Panc1 (cell line): ENCODE measurements at regions not wholly inside any gene's neighbourhood (a gene's known extent, or its start where the extent isn't known, plus 50 kb on each side); places are given as distances from the start of the nearest gene placed in this dataset.
"Not testable (repeated sequence)": the region's sequence is repeated elsewhere in the genome, so short reads cannot be mapped to it uniquely, and the experiment has no call there.

Experiments
- ATAC-seq: fragments of 200-7000 bp; cut with Tn5 transposase; 2 replicates; pipeline ENCODE4 v1.9.1; 2020; ENCODE audit warnings: mild to moderate bottlenecking, moderate library complexity
- BruUV-seq: library from RNA; stranded (reverse); fragments of 400-500 nt; replicated peaks from 2 replicates; lab custom pipeline; 2021; lab: Mats Ljungman, UMichigan
- CTCF ChIA-PET: fragments of 300-600 bp; sonication (Branson Sonifier 250); formaldehyde crosslinking; loops from one replicate; lab custom pipeline; 2022; ENCODE audit warnings: antibody characterized with exemption; lab: Charles Lee
- POLR2A ChIA-PET: fragments of 300-600 bp; sonication (Branson Sonifier 250); formaldehyde crosslinking; loops from one replicate; lab custom pipeline; 2022; ENCODE audit warnings: antibody characterized with exemption; lab: Charles Lee
- DNase-seq: peaks from one replicate; pipeline ENCODE4 v3.0.0-alpha.2; 2010; ENCODE audit warnings: low read depth, low spot score
- H3K27ac ChIP-seq: 2 replicates; pipeline ENCODE4 v1.5.1; 2011; ENCODE audit warnings: mild to moderate bottlenecking, low read length, inconsistent platforms
- H3K27me3 ChIP-seq: fragments of 200-500 bp; sonication (Bioruptor generic); 2 replicates; pipeline ENCODE4 v1.6.0; 2014; ENCODE audit warnings: low read length, inconsistent platforms; ENCODE audit not compliant: control insufficient read depth, insufficient read depth
- H3K36me3 ChIP-seq: fragments of 200-500 bp; sonication (Bioruptor generic); 2 replicates; pipeline ENCODE4 v1.5.1; 2014; ENCODE audit warnings: inconsistent platforms, mild to moderate bottlenecking, low read length, moderate library complexity; ENCODE audit not compliant: control insufficient read depth, insufficient read depth
- H3K4me1 ChIP-seq: 2 replicates; pipeline ENCODE4 v1.5.1; 2011; ENCODE audit warnings: inconsistent platforms, mild to moderate bottlenecking, low read length, moderate library complexity; ENCODE audit not compliant: control insufficient read depth, insufficient read depth
- H3K4me3 ChIP-seq, 2 experiments: 2 replicates each; pipeline ENCODE4 v1.5.1; 2011 to 2012; ENCODE audit warnings: low read depth in 2 of 2, low read length in 2 of 2, mild to moderate bottlenecking in 2 of 2, inconsistent platforms in 1 of 2, moderate library complexity in 1 of 2
- H3K9me3 ChIP-seq: fragments of 200-500 bp; sonication (Bioruptor generic); 2 replicates; pipeline ENCODE4 v1.5.1; 2014; ENCODE audit warnings: low read depth, mild to moderate bottlenecking, inconsistent platforms, low read length, moderate library complexity; ENCODE audit not compliant: control insufficient read depth, insufficient read depth
- POLR2AphosphoS5 ChIP-seq: IDR thresholded peaks from 2 replicates; pipeline ENCODE4 v1.6.1; 2012; ENCODE audit warnings: mild to moderate bottlenecking, low read depth, low read length, moderate library complexity
- SIN3A ChIP-seq: IDR thresholded peaks from 2 replicates; pipeline ENCODE4 v1.6.1; 2012; ENCODE audit warnings: low read depth, mild to moderate bottlenecking, low read length, moderate library complexity, borderline replicate concordance; ENCODE audit not compliant: insufficient read depth
- TCF7L2 ChIP-seq: IDR thresholded peaks from 2 replicates; pipeline ENCODE4 v1.6.1; 2011; ENCODE audit warnings: mild to moderate bottlenecking, low read depth, low read length, inconsistent platforms
- in situ Hi-C: cut with HindIII; loops from 2 replicates; pipeline ENCODE4 v1.10.0; 2016; ENCODE audit warnings: low sequenced_read_pairs, low pct_unique_long_range_greater_than_20kb
- intact Hi-C: fragments of 100-400 bp; cut with micrococcal nuclease; formaldehyde crosslinking; loops from one replicate; pipeline ENCODE4 v1.10.0; 2022; ENCODE audit not compliant: unreplicated experiment
- TF ChIP-seq, protein P1 (sequence below), 2 experiments: IDR thresholded peaks; 2 replicates each; pipeline ENCODE4 v1.6.1; 2011 to 2012; ENCODE audit warnings: low read depth in 2 of 2, control low read depth in 1 of 2, low read length in 1 of 2, mild to moderate bottlenecking in 1 of 2, moderate library complexity in 1 of 2; ENCODE audit not compliant: insufficient read depth in 1 of 2
- TF ChIP-seq, protein P2 (sequence below): fragments of 450-650 bp; IDR thresholded peaks from 2 replicates; pipeline ENCODE4 v1.5.1; 2017; ENCODE audit warnings: mild to moderate bottlenecking

DNA sequence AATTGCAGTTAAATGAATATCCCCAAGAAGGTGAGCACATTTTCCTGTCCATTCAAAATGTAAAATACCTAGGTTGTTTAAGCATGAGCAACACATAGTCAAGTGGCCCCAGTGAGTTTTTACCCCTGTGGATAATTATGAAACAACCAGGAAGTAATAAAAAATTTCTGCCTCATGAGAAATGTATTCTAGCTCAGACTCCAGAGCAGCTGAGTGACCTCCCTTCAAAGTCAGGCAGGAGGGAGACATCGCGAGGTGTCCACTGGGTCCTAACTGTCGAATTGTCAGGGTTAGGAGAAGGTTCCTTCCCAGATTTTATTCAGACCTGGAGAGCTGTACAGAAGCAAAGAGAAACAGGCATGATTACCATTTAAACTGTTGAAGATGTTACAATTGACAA is 416.6 kb upstream of the SMIM21 start:
- BruUV-seq: no TSS peak
- no peaks in the 10 kb centered on the region for H3K9me3 ChIP-seq
- no peak overlapping the region for H3K4me3 ChIP-seq
- ATAC-seq (no peak), DNase-seq (no peak)
- ChIA-PET POLR2A (no interaction called here), CTCF (no interaction called here)
- intact Hi-C loops: no loop called here
- no peaks in the 10 kb centered on the region; the same call in 1 of the 2 replicates for H3K27me3 ChIP-seq
- H3K4me1 ChIP-seq: no peaks in the 10 kb centered on the region
- no peaks in the 10 kb centered on the region for H3K36me3 ChIP-seq
- in situ Hi-C loops: no loop called here
- TF ChIP-seq TCF7L2 (no peak), POLR2AphosphoS5 (no peak), SIN3A (no peak)
- TF ChIP-seq, protein P1, sequence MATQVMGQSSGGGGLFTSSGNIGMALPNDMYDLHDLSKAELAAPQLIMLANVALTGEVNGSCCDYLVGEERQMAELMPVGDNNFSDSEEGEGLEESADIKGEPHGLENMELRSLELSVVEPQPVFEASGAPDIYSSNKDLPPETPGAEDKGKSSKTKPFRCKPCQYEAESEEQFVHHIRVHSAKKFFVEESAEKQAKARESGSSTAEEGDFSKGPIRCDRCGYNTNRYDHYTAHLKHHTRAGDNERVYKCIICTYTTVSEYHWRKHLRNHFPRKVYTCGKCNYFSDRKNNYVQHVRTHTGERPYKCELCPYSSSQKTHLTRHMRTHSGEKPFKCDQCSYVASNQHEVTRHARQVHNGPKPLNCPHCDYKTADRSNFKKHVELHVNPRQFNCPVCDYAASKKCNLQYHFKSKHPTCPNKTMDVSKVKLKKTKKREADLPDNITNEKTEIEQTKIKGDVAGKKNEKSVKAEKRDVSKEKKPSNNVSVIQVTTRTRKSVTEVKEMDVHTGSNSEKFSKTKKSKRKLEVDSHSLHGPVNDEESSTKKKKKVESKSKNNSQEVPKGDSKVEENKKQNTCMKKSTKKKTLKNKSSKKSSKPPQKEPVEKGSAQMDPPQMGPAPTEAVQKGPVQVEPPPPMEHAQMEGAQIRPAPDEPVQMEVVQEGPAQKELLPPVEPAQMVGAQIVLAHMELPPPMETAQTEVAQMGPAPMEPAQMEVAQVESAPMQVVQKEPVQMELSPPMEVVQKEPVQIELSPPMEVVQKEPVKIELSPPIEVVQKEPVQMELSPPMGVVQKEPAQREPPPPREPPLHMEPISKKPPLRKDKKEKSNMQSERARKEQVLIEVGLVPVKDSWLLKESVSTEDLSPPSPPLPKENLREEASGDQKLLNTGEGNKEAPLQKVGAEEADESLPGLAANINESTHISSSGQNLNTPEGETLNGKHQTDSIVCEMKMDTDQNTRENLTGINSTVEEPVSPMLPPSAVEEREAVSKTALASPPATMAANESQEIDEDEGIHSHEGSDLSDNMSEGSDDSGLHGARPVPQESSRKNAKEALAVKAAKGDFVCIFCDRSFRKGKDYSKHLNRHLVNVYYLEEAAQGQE (IDR thresholded peaks at IDR 0.05; ENCODE audit: insufficient read depth in 1 of 2, low read depth in 2 of 2, low read length in 1 of 2): no peak
- TF ChIP-seq, protein P2, sequence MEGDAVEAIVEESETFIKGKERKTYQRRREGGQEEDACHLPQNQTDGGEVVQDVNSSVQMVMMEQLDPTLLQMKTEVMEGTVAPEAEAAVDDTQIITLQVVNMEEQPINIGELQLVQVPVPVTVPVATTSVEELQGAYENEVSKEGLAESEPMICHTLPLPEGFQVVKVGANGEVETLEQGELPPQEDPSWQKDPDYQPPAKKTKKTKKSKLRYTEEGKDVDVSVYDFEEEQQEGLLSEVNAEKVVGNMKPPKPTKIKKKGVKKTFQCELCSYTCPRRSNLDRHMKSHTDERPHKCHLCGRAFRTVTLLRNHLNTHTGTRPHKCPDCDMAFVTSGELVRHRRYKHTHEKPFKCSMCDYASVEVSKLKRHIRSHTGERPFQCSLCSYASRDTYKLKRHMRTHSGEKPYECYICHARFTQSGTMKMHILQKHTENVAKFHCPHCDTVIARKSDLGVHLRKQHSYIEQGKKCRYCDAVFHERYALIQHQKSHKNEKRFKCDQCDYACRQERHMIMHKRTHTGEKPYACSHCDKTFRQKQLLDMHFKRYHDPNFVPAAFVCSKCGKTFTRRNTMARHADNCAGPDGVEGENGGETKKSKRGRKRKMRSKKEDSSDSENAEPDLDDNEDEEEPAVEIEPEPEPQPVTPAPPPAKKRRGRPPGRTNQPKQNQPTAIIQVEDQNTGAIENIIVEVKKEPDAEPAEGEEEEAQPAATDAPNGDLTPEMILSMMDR: no peak
- no peak overlapping the region for H3K27ac ChIP-seq

DNA sequence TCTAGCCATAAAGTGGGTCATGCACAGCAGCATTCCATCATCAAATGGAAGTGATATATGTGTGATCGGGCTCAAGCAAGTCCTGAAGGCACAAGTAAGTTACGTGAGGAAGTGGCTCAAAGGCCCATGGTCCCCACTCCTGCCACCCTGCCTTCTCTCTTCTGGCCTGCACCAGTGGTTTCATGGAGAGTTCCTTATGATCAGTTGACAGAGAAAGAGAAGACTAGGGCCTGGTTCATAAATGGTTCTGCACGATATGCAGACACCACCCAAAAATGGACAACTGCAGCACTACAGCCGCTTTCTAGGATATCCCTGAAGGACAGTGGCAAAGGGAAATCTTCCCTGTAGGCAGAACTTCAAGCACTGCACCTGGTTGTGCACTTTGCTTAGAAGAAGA is 412.6 kb upstream of the SMIM21 start:
- in situ Hi-C loops (no loop called here), intact Hi-C loops (no loop called here)
- H3K27me3 ChIP-seq: no peaks in the 10 kb centered on the region; the same call in 1 of the 2 replicates
- TF ChIP-seq SIN3A (no peak), TCF7L2 (no peak), POLR2AphosphoS5 (no peak)
- TF ChIP-seq, protein P1 (IDR thresholded peaks at IDR 0.05; ENCODE audit: insufficient read depth in 1 of 2, low read depth in 2 of 2, low read length in 1 of 2): no peak
- TF ChIP-seq, protein P2: no peak
- no TSS peak for BruUV-seq
- no peaks in the 10 kb centered on the region for H3K9me3 ChIP-seq
- no peaks in the 10 kb centered on the region for H3K4me1 ChIP-seq
- H3K4me3 ChIP-seq: no peak overlapping the region
- ATAC-seq (no peak), DNase-seq (no peak)
- CTCF ChIA-PET: no interaction called here
- H3K36me3 ChIP-seq: no peaks in the 10 kb centered on the region
- H3K27ac ChIP-seq: no peak overlapping the region
- POLR2A ChIA-PET: no interaction called here

DNA sequence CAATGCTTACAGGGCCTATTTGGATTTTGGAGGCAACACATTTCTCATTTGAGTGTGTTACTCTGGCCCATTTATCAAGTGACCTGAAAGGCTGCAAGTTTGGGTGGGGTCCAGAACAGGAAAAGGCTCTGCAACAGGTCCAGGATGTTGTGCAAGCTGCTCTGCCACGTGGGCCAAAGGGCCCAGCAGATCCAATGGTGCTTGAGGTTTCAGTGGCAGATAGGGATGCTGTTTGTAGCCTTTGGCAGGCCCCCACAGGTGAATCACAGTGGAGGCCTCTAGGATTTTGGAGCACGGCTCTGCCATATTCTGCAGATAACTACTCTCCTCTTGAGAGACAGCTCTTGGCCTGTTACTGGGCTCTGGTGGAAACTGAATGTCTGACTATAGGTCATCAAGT is 412.2 kb upstream of the SMIM21 start:
- H3K4me3 ChIP-seq, H3K4me1 ChIP-seq, H3K9me3 ChIP-seq, ATAC-seq, intact Hi-C loops, H3K27ac ChIP-seq, in situ Hi-C loops, H3K36me3 ChIP-seq, BruUV-seq, DNase-seq, H3K27me3 ChIP-seq, POLR2A ChIA-PET, CTCF ChIA-PET: not testable (repeated sequence)
